ENCODE measurements at regions not wholly inside any gene's neighbourhood (a gene's known extent, or its start where the extent isn't known, plus 50 kb on each side); places are given as distances from the start of the nearest gene placed in this dataset.

GRCh38 chr7:36044101-36044892, 108.8 kb upstream of the EEPD1 start:
- TF ChIP-seq CTCF (IDR thresholded peaks at IDR 0.05; ENCODE audit: insufficient read depth, low read length, poor library complexity, severe bottlenecking), result no peak
- no peak for TF ChIP-seq EZH2phosphoT487 (conservative IDR thresholded peaks at IDR 0.05; ENCODE audit: low read length)

All from SU-DHL-6 (cell line).